Psoas muscle (tissue), 7 donors: ENCODE measurements at regions not wholly inside any gene's neighbourhood (a gene's known extent, or its start where the extent isn't known, plus 50 kb on each side); places are given as distances from the start of the nearest gene placed in this dataset.

Experiments used
- ATAC-seq, 4 donors: fragments of 200-7000 bp; cut with Tn5 transposase; one replicate each; pipeline ENCODE4 v1.9.1; 2020; ENCODE audit warnings: moderate library complexity in 3 of 4, mild to moderate bottlenecking in 2 of 4
- DNase-seq, 2 donors: peaks; one replicate each; pipeline ENCODE4 v3.0.0-alpha.2; 2020
- H3K27ac ChIP-seq: fragments of 200-600 bp; one replicate; pipeline ENCODE4 v1.8.0; 2022
- H3K27me3 ChIP-seq, 3 donors: fragments of 200-600 bp in 1 of 3; one replicate each; pipeline versions ENCODE4 v1.6.1 to v1.8.0; 2013 to 2022; ENCODE audit warnings: low read length in 2 of 3, mild to moderate bottlenecking in 2 of 3, moderate library complexity in 1 of 3; ENCODE audit not compliant: insufficient read depth in 3 of 3
- H3K36me3 ChIP-seq, 2 donors: fragments of 200-600 bp in 1 of 2; one replicate each; pipeline versions ENCODE4 v1.6.1 to v1.8.0; 2013 to 2022; ENCODE audit warnings: low read depth in 1 of 2, mild to moderate bottlenecking in 1 of 2, moderate library complexity in 1 of 2; ENCODE audit not compliant: insufficient read depth in 1 of 2
- H3K4me1 ChIP-seq: fragments of 200-600 bp; one replicate; pipeline ENCODE4 v1.8.0; 2022
- H3K4me3 ChIP-seq: fragments of 200-600 bp; one replicate; pipeline ENCODE4 v1.8.0; 2022; ENCODE audit warnings: mild to moderate bottlenecking
- H3K9me3 ChIP-seq: fragments of 200-600 bp; one replicate; pipeline ENCODE4 v1.8.0; 2022
- CTCF ChIP-seq: fragments of 200-600 bp; IDR thresholded peaks from one replicate; pipeline ENCODE4 v1.8.0; 2022; ENCODE audit warnings: antibody characterized with exemption
- WGBS, 3 donors: extraction: QIAGEN DNeasy Blood & Tissue Kit; methylation state at CpG; one replicate each; pipeline versions ENCODE4 v1.1.6 to v1.1.7; 2013; 5-methylcytosine and 5-hydroxymethylcytosine counted together
- intact Hi-C, 2 donors: fragments of 100-400 bp; cut with DNase I; formaldehyde crosslinking; loops; one replicate each; pipeline versions ENCODE4 v1.11.0 to v1.14.2; 2022
- donor health status: healthy with polysubstance abuse.
- donor health status: DM: no; HTN: no; CAD: no; lungs with moderate emphysema.
- donor health status: Bipolar disorder and iron deficiency.
- donor health status: healthy.
- donor health status: DM: yes; HTN: yes; CAD: no.
- donor health status: DM: no; HTN: no; CAD: no.
- donor health status: DM: yes; HTN: yes; CAD: no.

GRCh38 chr20:55650657-55651360 is 354.5 kb downstream of the CBLN4 start:
- 14 to 32% (median 18%) methylated on average over 6 of the region's 6 CpGs for WGBS, 3 donors
- DNase-seq (no peak), ATAC-seq (no peak)
- H3K27ac ChIP-seq, result no peak overlapping the region
- no peaks in the 10 kb centered on the region for H3K9me3 ChIP-seq
- intact Hi-C loops, result no loop called here
- no peaks in the 10 kb centered on the region for H3K36me3 ChIP-seq
- TF ChIP-seq CTCF, result no peak
- no peaks in the 10 kb centered on the region for H3K4me1 ChIP-seq
- no peak overlapping the region for H3K4me3 ChIP-seq
- no peaks in the 10 kb centered on the region for H3K27me3 ChIP-seq

GRCh38 chr20:55649254-55649653 is 356.1 kb downstream of the CBLN4 start:
- intact Hi-C loops, result no loop called here
- Histone ChIP-seq H3K27ac (no peak overlapping the region), H3K27me3 (no peaks in the 10 kb centered on the region), H3K9me3 (no peaks in the 10 kb centered on the region), H3K4me3 (no peak overlapping the region), H3K4me1 (no peaks in the 10 kb centered on the region), H3K36me3 (no peaks in the 10 kb centered on the region)
- DNase-seq (no peak), ATAC-seq (no peak)
- WGBS, 3 donors, result 29 to 46% (median 33%) methylated on average over 6 of the region's 6 CpGs
- TF ChIP-seq CTCF, result no peak

DNA sequence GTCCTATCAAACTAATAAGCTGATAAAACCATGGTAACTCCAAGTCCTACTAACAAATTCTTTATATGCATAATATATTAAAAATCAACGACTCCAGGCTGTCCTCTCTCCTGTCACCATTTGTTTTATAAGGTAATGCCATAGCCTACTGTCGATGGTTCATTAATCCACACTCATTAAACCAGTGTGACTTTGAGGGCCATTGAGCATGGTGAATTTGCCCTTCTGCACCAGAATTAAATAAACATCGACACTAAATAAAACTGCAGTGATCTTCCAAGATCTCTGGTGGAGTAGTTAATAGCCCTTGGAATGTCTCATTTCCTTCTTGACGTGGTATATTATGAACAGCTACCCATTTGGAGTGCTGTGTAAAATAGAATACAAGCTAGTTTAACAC is 358.5 kb downstream of the CBLN4 start:
- H3K27me3 ChIP-seq, result no peaks in the 10 kb centered on the region
- no peaks in the 10 kb centered on the region for H3K9me3 ChIP-seq
- no peak for TF ChIP-seq CTCF
- H3K36me3 ChIP-seq, result no peaks in the 10 kb centered on the region
- no peak for ATAC-seq
- intact Hi-C loops, result no loop called here
- no peak overlapping the region for H3K4me3 ChIP-seq
- 63 to 67% (median 67%) methylated on average over 4 of the region's 4 CpGs for WGBS, 3 donors
- no peak overlapping the region for H3K27ac ChIP-seq
- no peaks in the 10 kb centered on the region for H3K4me1 ChIP-seq
- DNase-seq, result no peak

GRCh38 chr20:55641497-55641896 is 363.8 kb downstream of the CBLN4 start:
- H3K27ac ChIP-seq, result no peak overlapping the region
- WGBS, 3 donors, result 43 to 50% (median 45%) methylated on average over 1 of the region's 1 CpG
- no peaks in the 10 kb centered on the region for H3K9me3 ChIP-seq
- intact Hi-C loops, result no loop called here
- DNase-seq, result no peak
- no peak for TF ChIP-seq CTCF
- ATAC-seq, result no peak
- H3K27me3 ChIP-seq, result no peaks in the 10 kb centered on the region
- H3K4me1 ChIP-seq, result no peaks in the 10 kb centered on the region
- no peak overlapping the region for H3K4me3 ChIP-seq
- no peaks in the 10 kb centered on the region for H3K36me3 ChIP-seq

DNA sequence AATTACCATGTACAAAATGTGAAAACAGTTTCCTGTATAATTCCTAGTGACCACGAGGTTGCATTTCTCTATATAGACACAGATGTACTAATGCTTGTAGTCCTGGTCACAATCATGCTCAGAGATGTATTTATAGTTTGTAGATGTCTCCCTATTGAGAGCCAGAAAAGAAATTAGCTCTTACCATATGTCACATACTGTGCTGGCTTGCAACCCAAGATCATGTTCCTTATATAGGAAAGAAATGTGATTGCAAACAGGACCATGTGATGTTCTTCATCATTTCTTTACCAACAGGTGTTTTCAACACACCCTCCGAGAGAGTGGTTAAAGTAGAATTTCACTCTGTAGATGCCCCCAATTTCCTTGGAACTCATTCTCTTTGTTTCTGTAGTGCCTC is 369.4 kb downstream of the CBLN4 start:
- no peak for TF ChIP-seq CTCF
- DNase-seq (no peak), ATAC-seq (no peak)
- intact Hi-C loops, result no loop called here
- WGBS, 3 donors, result 61 to 66% (median 63%) methylated on average over 2 of the region's 2 CpGs
- Histone ChIP-seq H3K36me3 (no peaks in the 10 kb centered on the region), H3K4me3 (no peak overlapping the region), H3K27ac (no peak overlapping the region), H3K9me3 (no peaks in the 10 kb centered on the region), H3K4me1 (no peaks in the 10 kb centered on the region), H3K27me3 (no peaks in the 10 kb centered on the region)
